Caco-2 (cell line): ENCODE measurements at regions not wholly inside any gene's neighbourhood (a gene's known extent, or its start where the extent isn't known, plus 50 kb on each side); places are given as distances from the start of the nearest gene placed in this dataset.
"Not testable (repeated sequence)": the region's sequence is repeated elsewhere in the genome, so short reads cannot be mapped to it uniquely, and the experiment has no call there.

ENCODE experiments used
- BruUV-seq: library from RNA; stranded (reverse); fragments of 400-500 nt; replicated peaks from 2 replicates; lab custom pipeline; 2021; lab: Mats Ljungman, UMichigan
- CTCF ChIA-PET: fragments of 300-600 bp; sonication (Branson Sonifier 250); formaldehyde crosslinking; loops from one replicate; lab custom pipeline; 2022; ENCODE audit warnings: antibody characterized with exemption; lab: Charles Lee
- POLR2A ChIA-PET: fragments of 300-600 bp; sonication (Branson Sonifier 250); formaldehyde crosslinking; loops from one replicate; lab custom pipeline; 2022; ENCODE audit warnings: antibody characterized with exemption; lab: Charles Lee
- DNase-seq, 2 experiments: peaks; one replicate each; pipeline versions ENCODE4 v3.0.0 to v3.0.0-alpha.2; 2020 to 2022
- H3K27me3 ChIP-seq: replicated peaks from 2 replicates; pipeline ENCODE4 v1.6.0; 2011; ENCODE audit warnings: low read length; ENCODE audit not compliant: control insufficient read depth, insufficient read depth
- H3K36me3 ChIP-seq: 2 replicates; pipeline ENCODE4 v1.5.1; 2011; ENCODE audit warnings: low read length; ENCODE audit not compliant: control insufficient read depth, insufficient read depth
- H3K4me1 ChIP-seq: fragments of 250-450 bp; sonication (Bioruptor Pico); 2 replicates; pipeline ENCODE4 v1.5.1; 2020; ENCODE audit warnings: mild to moderate bottlenecking
- H3K4me3 ChIP-seq: 2 replicates; pipeline ENCODE4 v1.5.1; 2011; ENCODE audit warnings: low read depth, mild to moderate bottlenecking, control low read depth, low read length
- H3K9me3 ChIP-seq: fragments of 250-450 bp; sonication (Bioruptor Pico); 2 replicates; pipeline ENCODE4 v1.5.1; 2020; ENCODE audit warnings: mild to moderate bottlenecking, moderate library complexity
- H3K27ac Mint-ChIP-seq: one replicate; pipeline ENCODE4 v1.8.0; 2022; ENCODE audit warnings: mixed read lengths; ENCODE audit not compliant: unreplicated experiment
- H3K27me3 Mint-ChIP-seq: one replicate; pipeline ENCODE4 v1.8.0; 2022; ENCODE audit warnings: mixed read lengths; ENCODE audit not compliant: insufficient read depth, unreplicated experiment
- H3K36me3 Mint-ChIP-seq: one replicate; pipeline ENCODE4 v1.8.0; 2022; ENCODE audit warnings: mild to moderate bottlenecking, mixed read lengths; ENCODE audit not compliant: insufficient read depth, unreplicated experiment
- H3K4me1 Mint-ChIP-seq: one replicate; pipeline ENCODE4 v1.8.0; 2022; ENCODE audit warnings: low read depth, mixed read lengths; ENCODE audit not compliant: unreplicated experiment
- H3K4me3 Mint-ChIP-seq: one replicate; pipeline ENCODE4 v1.8.0; 2022; ENCODE audit warnings: mild to moderate bottlenecking, moderate library complexity, mixed read lengths; ENCODE audit not compliant: unreplicated experiment
- H3K9me3 Mint-ChIP-seq: one replicate; pipeline ENCODE4 v1.8.0; 2022; ENCODE audit warnings: mixed read lengths; ENCODE audit not compliant: unreplicated experiment
- CTCF ChIP-seq, 2 experiments: fragments of 200-600 bp in 1 of 2; IDR thresholded peaks; 1 replicate in 1 of 2; 2 replicates in 1 of 2; pipeline versions ENCODE4 v1.5.1 to v1.8.0; 2011 to 2022; ENCODE audit warnings: antibody characterized with exemption in 1 of 2, control low read depth in 1 of 2, inconsistent platforms in 1 of 2, low read depth in 1 of 2, low read length in 1 of 2, mild to moderate bottlenecking in 1 of 2, moderate library complexity in 1 of 2; ENCODE audit not compliant: insufficient read depth in 1 of 2, severe bottlenecking in 1 of 2, unreplicated experiment in 1 of 2
- intact Hi-C: fragments of 100-400 bp; cut with micrococcal nuclease; formaldehyde crosslinking; loops from one replicate; pipeline ENCODE4 v1.10.0; 2022; ENCODE audit not compliant: unreplicated experiment

DNA sequence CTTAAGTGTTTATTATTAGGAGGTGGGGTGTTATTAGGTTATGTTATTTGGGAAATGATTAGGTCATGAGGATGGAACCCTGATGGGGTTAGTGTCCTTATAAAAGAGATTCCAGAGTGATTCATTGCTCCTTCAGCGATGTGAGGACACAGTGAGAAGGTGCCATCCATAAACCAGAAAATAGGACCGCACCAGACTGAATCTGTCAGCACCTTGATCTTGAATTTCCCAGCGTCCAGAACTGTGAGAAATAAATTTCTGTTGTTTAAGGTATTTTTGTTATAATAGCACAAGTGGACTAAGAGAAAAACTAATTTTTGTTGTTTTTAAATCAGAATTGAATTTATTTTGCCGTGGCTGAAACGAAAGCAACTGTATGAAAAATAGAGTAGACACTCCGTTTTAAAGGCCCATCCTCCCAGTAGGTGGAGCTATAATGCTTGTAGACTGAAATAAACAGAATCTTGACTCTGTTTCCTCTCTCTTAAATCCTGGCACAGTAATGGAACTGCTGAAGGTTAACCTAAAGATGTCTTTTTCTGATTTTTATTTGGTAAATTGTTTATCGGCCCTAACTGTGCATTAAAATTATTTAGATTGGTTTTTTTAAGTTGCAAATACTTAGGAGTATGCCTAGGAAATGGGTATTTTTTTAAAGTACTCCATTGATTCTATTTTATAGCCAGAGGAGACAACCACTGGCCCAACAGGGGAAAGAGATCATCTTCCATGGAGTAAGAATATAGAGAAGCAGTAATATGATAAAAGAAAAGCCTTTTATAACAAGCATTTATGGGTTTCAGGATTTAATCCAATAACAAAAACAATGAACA is 133.2 kb upstream of the ADAMTS3 start:
- TF ChIP-seq CTCF (IDR thresholded peaks at IDR 0.05; ENCODE audit: insufficient read depth in 1 of 2, low read depth in 1 of 2, low read length in 1 of 2, severe bottlenecking in 1 of 2, unreplicated experiment in 1 of 2) = peak; percentile 25 to 55
- DNase-seq = peak in 1 of 2 experiments; percentile 41
- Histone ChIP-seq H3K27me3 (no peaks in the 10 kb centered on the region), H3K4me3 (no peak overlapping the region), H3K36me3 (no peaks in the 10 kb centered on the region), H3K4me1 (no peaks in the 10 kb centered on the region), H3K9me3 (no peaks in the 10 kb centered on the region)
- BruUV-seq = no TSS peak
- Mint-ChIP-seq H3K27me3 (peaks cover 6% of the 10 kb centered on the region), H3K9me3 (no peaks in the 10 kb centered on the region), H3K36me3 (no peaks in the 10 kb centered on the region), H3K4me1 (no peaks in the 10 kb centered on the region), H3K27ac (no peak overlapping the region), H3K4me3 (peak overlapping the region; percentile 48)
- POLR2A ChIA-PET = no interaction called here
- intact Hi-C loops = loop anchor here (1.0 kb wide), 2 partner anchors 207 to 317 kb away; no protein-coding TSS in a partner anchor
- CTCF ChIA-PET = no interaction called here

GRCh38 chr4:72690771-72691170 is 121.8 kb upstream of the ADAMTS3 start:
- ChIA-PET POLR2A (no interaction called here), CTCF (no interaction called here)
- no peaks in the 10 kb centered on the region for H3K9me3 ChIP-seq
- no peak for TF ChIP-seq CTCF (IDR thresholded peaks at IDR 0.05; ENCODE audit: insufficient read depth in 1 of 2, low read depth in 1 of 2, low read length in 1 of 2, severe bottlenecking in 1 of 2, unreplicated experiment in 1 of 2)
- intact Hi-C loops = no loop called here
- no peaks in the 10 kb centered on the region for H3K27me3 ChIP-seq
- Mint-ChIP-seq H3K9me3 (no peaks in the 10 kb centered on the region), H3K4me1 (no peaks in the 10 kb centered on the region), H3K27me3 (no peaks in the 10 kb centered on the region), H3K36me3 (no peaks in the 10 kb centered on the region), H3K27ac (no peak overlapping the region), H3K4me3 (no peak overlapping the region)
- DNase-seq = no peak
- no TSS peak for BruUV-seq
- no peak overlapping the region for H3K4me3 ChIP-seq
- no peaks in the 10 kb centered on the region for H3K4me1 ChIP-seq
- no peaks in the 10 kb centered on the region for H3K36me3 ChIP-seq

- POLR2A ChIA-PET = no interaction called here
- H3K36me3 Mint-ChIP-seq = no peaks in the 10 kb centered on the region
- no peak for TF ChIP-seq CTCF (IDR thresholded peaks at IDR 0.05; ENCODE audit: insufficient read depth in 1 of 2, low read depth in 1 of 2, low read length in 1 of 2, severe bottlenecking in 1 of 2, unreplicated experiment in 1 of 2)
- no TSS peak for BruUV-seq
- H3K4me3 Mint-ChIP-seq = no peak overlapping the region
- H3K9me3 ChIP-seq = no peaks in the 10 kb centered on the region
- CTCF ChIA-PET = no interaction called here
- H3K27ac Mint-ChIP-seq = no peak overlapping the region
- H3K4me1 Mint-ChIP-seq = no peaks in the 10 kb centered on the region
- no peaks in the 10 kb centered on the region for H3K36me3 ChIP-seq
- no peak for DNase-seq
- intact Hi-C loops = no loop called here
- no peaks in the 10 kb centered on the region for H3K4me1 ChIP-seq
- H3K27me3 Mint-ChIP-seq = no peaks in the 10 kb centered on the region
- H3K4me3 ChIP-seq = no peak overlapping the region
- no peaks in the 10 kb centered on the region for H3K27me3 ChIP-seq
- H3K9me3 Mint-ChIP-seq = no peaks in the 10 kb centered on the region
Measured at GRCh38 chr4:72689923-72690322, 120.9 kb upstream of the ADAMTS3 start.

DNA sequence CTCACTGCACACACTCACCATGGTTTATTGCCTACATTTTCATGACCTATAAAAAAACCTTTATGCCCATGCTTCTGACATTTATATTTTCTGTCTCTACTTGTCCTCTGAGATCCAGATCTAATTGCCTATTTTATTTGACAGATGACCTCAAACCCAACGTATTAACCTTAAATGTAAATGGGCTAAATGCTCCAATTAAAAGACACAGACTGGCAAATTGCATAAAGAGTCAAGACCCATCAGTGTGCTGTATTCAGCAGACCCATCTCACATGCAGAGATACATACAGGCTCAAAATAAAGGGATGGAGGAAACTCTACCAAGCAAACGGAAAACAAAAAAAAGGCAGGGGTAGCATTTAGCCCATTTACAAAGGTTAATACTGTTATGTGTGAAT is 117.4 kb upstream of the ADAMTS3 start:
- H3K4me1 Mint-ChIP-seq, intact Hi-C loops, DNase-seq, H3K27ac Mint-ChIP-seq, H3K36me3 Mint-ChIP-seq, H3K27me3 ChIP-seq, CTCF ChIA-PET, BruUV-seq, H3K9me3 ChIP-seq, POLR2A ChIA-PET, H3K4me3 Mint-ChIP-seq, H3K9me3 Mint-ChIP-seq, H3K36me3 ChIP-seq, H3K4me3 ChIP-seq, H3K27me3 Mint-ChIP-seq, H3K4me1 ChIP-seq: not testable (repeated sequence)
